MM.1S (cell line): ENCODE measurements at regions not wholly inside any gene's neighbourhood (a gene's known extent, or its start where the extent isn't known, plus 50 kb on each side); places are given as distances from the start of the nearest gene placed in this dataset.

ENCODE experiments used
- EZH2 ChIP-seq: fragments of 300-600 bp; sonication (generic); optimal IDR thresholded peaks from 2 replicates; pipeline ENCODE3; 2017; ENCODE audit warnings: low read depth, mild to moderate bottlenecking, antibody characterized with exemption, low read length, mixed read lengths
- TF ChIP-seq, protein P1 (sequence below): fragments of 300-600 bp; sonication (generic); IDR thresholded peaks from 2 replicates; pipeline ENCODE4 v1.5.1; 2016; ENCODE audit warnings: antibody characterized with exemption, low read length, mixed read lengths

DNA sequence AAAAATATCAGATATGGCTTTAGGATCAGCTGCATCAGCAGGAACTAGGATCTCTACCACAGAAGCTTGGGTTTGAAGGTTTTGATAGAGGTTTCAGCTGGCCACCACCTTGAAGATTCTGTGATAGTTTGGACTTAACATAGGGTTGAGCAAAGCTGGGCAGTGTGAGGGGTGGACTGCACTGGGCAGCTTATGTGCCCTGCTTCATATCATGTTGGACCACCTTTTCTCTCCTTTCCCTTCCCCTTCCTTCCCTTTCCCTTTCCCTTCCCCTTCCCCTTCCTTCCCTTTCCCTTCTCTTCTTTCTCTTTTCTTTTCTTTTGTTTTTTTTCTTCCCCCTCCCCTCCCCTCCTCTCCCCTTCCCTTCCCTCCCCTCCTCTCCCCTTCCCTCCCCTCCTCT, 196.3 kb upstream of the CXCR4 start:
- TF ChIP-seq, protein P1, sequence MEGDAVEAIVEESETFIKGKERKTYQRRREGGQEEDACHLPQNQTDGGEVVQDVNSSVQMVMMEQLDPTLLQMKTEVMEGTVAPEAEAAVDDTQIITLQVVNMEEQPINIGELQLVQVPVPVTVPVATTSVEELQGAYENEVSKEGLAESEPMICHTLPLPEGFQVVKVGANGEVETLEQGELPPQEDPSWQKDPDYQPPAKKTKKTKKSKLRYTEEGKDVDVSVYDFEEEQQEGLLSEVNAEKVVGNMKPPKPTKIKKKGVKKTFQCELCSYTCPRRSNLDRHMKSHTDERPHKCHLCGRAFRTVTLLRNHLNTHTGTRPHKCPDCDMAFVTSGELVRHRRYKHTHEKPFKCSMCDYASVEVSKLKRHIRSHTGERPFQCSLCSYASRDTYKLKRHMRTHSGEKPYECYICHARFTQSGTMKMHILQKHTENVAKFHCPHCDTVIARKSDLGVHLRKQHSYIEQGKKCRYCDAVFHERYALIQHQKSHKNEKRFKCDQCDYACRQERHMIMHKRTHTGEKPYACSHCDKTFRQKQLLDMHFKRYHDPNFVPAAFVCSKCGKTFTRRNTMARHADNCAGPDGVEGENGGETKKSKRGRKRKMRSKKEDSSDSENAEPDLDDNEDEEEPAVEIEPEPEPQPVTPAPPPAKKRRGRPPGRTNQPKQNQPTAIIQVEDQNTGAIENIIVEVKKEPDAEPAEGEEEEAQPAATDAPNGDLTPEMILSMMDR, result no peak
- no peak for TF ChIP-seq EZH2
